ENCODE measurements at regions not wholly inside any gene's neighbourhood (a gene's known extent, or its start where the extent isn't known, plus 50 kb on each side); places are given as distances from the start of the nearest gene placed in this dataset.

DNA sequence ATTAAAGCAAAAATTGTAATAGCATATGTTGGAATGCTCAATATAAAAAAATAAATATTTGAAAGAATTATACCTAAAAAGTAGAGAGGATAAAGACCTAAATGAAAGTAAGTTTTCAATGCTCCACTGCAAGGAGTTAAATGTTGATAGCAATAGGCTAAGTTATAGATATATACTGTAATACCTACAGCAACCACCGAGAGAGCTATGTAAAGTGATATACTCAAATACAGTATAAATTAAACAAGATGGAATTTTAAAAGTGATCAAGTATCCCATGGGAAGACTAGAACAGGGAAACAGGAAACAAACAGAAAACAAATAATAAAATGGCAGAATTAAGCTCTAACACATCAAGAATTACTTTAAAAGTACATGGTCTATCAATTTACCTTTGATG, 73.9 kb downstream of the CASP3 start:
- Histone ChIP-seq H3K4me3 (ENCODE audit: low read length) (no peak overlapping the region), H3K4me1 (ENCODE audit: insufficient read depth, low read length) (peaks cover 8% of the 10 kb centered on the region; the same call in 1 of the 2 replicates), H3K36me3 (ENCODE audit: insufficient read depth, low read length) (no peaks in the 10 kb centered on the region), H3K27me3 (ENCODE audit: insufficient read depth, low read length) (no peaks in the 10 kb centered on the region), H3K9ac (ENCODE audit: low read depth, low read length) (no peak overlapping the region), H3K9me3 (ENCODE audit: insufficient read depth, low read depth, low read length) (no peaks in the 10 kb centered on the region), H3K27ac (ENCODE audit: low read depth, low read length) (no peak overlapping the region)
- no CpG with 5 or more reads among the region's 1 CpG for WGBS

DNA sequence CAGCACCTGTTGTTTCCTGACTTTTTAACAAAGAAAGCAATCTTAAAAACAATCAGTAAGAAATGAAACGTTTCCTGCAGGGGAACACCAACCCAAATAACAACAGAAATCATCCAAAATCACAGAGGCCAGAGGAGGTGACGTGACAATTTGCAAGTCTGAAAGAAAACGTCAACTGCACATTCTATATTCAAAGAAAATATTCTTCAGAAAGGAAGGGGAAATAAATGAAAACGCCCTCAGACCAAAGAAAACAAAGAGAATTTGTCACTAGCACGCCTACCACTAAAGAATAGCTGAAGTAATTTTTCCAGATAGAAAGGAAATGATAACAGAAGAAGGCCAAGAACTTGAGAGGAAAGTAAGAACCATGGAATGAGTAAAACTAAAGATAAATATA, 74.4 kb downstream of the CASP3 start:
- H3K9me3 ChIP-seq (ENCODE audit: insufficient read depth, low read depth, low read length): no peaks in the 10 kb centered on the region
- 93% methylated on average over 4 of the region's 5 CpGs for WGBS

DNA sequence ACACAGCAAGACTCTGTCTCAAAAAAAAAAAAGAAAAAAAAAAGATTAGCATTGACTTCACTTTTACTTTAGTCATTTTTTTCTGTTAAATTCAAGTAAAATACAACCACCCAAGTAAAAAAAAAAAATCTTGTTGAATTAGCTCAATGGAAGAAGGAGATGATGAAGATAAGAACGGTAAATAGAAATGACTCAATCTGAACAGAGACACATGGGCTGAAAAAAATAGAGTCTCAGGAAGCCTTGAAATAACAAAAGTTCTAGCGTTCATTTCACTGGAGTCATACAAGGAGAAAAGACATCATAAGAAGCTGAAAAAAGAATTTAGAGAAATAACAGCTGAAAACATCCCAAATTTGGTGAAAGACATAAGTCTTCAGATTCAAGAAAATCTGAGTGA, 75.5 kb downstream of the CASP3 start:
- Histone ChIP-seq H3K9me3 (ENCODE audit: insufficient read depth, low read depth, low read length) (no peaks in the 10 kb centered on the region), H3K9ac (ENCODE audit: low read depth, low read length) (no peak overlapping the region), H3K36me3 (ENCODE audit: insufficient read depth, low read length) (no peaks in the 10 kb centered on the region), H3K4me1 (ENCODE audit: insufficient read depth, low read length) (peaks cover 8% of the 10 kb centered on the region; the same call in 1 of the 2 replicates), H3K27ac (ENCODE audit: low read depth, low read length) (no peak overlapping the region), H3K4me3 (ENCODE audit: low read length) (no peak overlapping the region), H3K27me3 (ENCODE audit: insufficient read depth, low read length) (no peaks in the 10 kb centered on the region)
- 99% methylated on average over 2 of the region's 2 CpGs for WGBS

More for the DNA sequence above, 74.4 kb downstream of the CASP3 start:
- Histone ChIP-seq H3K4me1 (ENCODE audit: insufficient read depth, low read length) (peaks cover 8% of the 10 kb centered on the region; the same call in 1 of the 2 replicates), H3K4me3 (ENCODE audit: low read length) (no peak overlapping the region), H3K27me3 (ENCODE audit: insufficient read depth, low read length) (no peaks in the 10 kb centered on the region), H3K9ac (ENCODE audit: low read depth, low read length) (no peak overlapping the region), H3K27ac (ENCODE audit: low read depth, low read length) (no peak overlapping the region), H3K36me3 (ENCODE audit: insufficient read depth, low read length) (no peaks in the 10 kb centered on the region)

DNA sequence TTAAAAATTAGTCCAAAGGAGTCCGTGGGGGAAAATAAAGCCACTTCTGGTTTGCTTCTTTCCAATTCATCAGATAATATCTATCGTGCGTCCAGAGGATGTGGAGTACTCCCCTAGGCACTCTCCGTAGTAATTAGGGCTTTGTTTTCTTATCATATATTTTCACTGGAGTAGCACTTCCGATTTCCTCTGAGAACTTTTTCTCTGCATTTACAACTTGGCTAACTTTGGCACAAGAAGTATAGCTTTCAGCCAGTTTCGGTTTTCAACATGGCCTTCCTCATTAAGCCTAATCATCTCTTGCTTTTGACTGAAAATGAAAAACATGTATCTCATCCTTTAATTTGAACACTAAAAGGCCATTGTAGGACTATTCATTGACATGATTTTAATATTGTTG, 80.5 kb downstream of the CASP3 start:
- peaks cover 8% of the 10 kb centered on the region; the same call in 1 of the 2 replicates for H3K4me1 ChIP-seq (ENCODE audit: insufficient read depth, low read length)
- H3K9me3 ChIP-seq (ENCODE audit: insufficient read depth, low read depth, low read length): no peaks in the 10 kb centered on the region
- no peaks in the 10 kb centered on the region for H3K36me3 ChIP-seq (ENCODE audit: insufficient read depth, low read length)
- H3K27me3 ChIP-seq (ENCODE audit: insufficient read depth, low read length): no peaks in the 10 kb centered on the region
- no peak overlapping the region for H3K4me3 ChIP-seq (ENCODE audit: low read length)
- H3K27ac ChIP-seq (ENCODE audit: low read depth, low read length): no peak overlapping the region
- H3K9ac ChIP-seq (ENCODE audit: low read depth, low read length): no peak overlapping the region
- WGBS: 98% methylated on average over 6 of the region's 6 CpGs

DNA sequence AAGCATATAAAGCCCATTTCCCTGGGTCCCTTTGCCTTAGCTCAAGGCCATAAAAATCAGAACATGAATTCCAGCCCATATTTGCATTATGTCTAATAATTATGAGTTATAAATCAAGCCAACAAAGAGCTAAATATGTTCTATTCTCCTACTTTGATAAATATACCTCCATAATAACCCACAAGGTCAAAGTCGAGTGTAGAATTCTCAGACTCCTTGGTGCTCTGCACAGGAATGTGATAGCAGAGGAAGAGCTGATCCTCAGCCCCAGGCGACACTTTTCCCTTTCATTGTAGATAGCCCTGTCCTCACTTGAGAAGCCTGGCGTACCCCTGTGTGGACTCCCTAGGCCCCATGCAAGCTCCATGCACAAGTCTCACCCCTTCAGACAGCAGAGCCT, 85.6 kb downstream of the CASP3 start:
- Histone ChIP-seq H3K9ac (ENCODE audit: low read depth, low read length) (no peak overlapping the region), H3K27me3 (ENCODE audit: insufficient read depth, low read length) (no peaks in the 10 kb centered on the region), H3K27ac (ENCODE audit: low read depth, low read length) (no peak overlapping the region), H3K4me3 (ENCODE audit: low read length) (no peak overlapping the region), H3K36me3 (ENCODE audit: insufficient read depth, low read length) (no peaks in the 10 kb centered on the region), H3K9me3 (ENCODE audit: insufficient read depth, low read depth, low read length) (no peaks in the 10 kb centered on the region), H3K4me1 (ENCODE audit: insufficient read depth, low read length) (no peaks in the 10 kb centered on the region)
- 93% methylated on average over 3 of the region's 3 CpGs for WGBS

DNA sequence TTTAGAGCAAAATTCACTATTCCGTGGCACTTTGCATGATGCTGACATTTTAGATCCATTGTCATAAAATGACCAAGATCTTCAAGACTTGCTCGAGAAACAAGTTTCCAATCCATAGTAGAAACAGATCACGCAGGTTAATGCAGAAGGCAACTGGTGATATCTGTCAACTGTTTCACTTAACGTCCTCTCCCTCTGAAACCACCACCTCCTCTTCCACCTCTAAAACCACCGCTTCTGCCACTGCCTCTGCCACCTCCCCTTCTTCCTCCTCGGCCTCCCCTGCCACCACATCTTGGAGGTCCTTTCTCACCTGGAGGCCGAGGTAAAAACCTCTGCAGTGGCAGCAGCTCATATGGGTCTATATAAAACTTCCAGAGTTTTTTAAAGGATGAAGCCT, 84.6 kb upstream of the IRF2 start:
- Histone ChIP-seq H3K27ac (ENCODE audit: low read depth, low read length) (no peak overlapping the region), H3K4me3 (ENCODE audit: low read length) (no peak overlapping the region), H3K36me3 (ENCODE audit: insufficient read depth, low read length) (no peaks in the 10 kb centered on the region), H3K9me3 (ENCODE audit: insufficient read depth, low read depth, low read length) (no peaks in the 10 kb centered on the region), H3K27me3 (ENCODE audit: insufficient read depth, low read length) (no peaks in the 10 kb centered on the region), H3K9ac (ENCODE audit: low read depth, low read length) (no peak overlapping the region), H3K4me1 (ENCODE audit: insufficient read depth, low read length) (no peaks in the 10 kb centered on the region)
- WGBS: 80% methylated on average over 7 of the region's 7 CpGs

DNA sequence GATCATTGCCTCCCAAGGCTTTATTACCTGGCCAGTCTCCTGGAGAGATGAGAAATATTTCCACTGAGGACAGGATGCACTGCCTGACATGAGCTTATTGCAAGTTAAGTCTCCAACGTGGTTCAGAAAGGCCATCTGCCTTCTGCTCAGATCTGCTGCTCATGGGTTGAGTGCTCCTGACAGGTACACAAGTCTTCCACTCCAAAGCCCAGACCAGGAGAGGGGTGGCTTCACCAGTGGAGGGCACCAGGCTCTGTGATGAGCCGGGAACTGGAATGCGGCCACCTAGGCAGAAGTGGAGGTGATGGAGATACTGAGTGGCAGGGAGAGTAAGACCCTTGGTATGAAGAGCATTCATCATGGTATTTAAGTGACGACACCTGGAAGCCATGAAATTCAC, 79.5 kb upstream of the IRF2 start:
- H3K36me3 ChIP-seq (ENCODE audit: insufficient read depth, low read length): no peaks in the 10 kb centered on the region
- no peak overlapping the region for H3K4me3 ChIP-seq (ENCODE audit: low read length)
- H3K9ac ChIP-seq (ENCODE audit: low read depth, low read length): no peak overlapping the region
- H3K27me3 ChIP-seq (ENCODE audit: insufficient read depth, low read length): no peaks in the 10 kb centered on the region
- WGBS: 90% methylated on average over 4 of the region's 4 CpGs
- H3K27ac ChIP-seq (ENCODE audit: low read depth, low read length): no peak overlapping the region
- peaks cover under 1% of the 10 kb centered on the region; the same call in 1 of the 2 replicates for H3K4me1 ChIP-seq (ENCODE audit: insufficient read depth, low read length)
- H3K9me3 ChIP-seq (ENCODE audit: insufficient read depth, low read depth, low read length): no peaks in the 10 kb centered on the region

DNA sequence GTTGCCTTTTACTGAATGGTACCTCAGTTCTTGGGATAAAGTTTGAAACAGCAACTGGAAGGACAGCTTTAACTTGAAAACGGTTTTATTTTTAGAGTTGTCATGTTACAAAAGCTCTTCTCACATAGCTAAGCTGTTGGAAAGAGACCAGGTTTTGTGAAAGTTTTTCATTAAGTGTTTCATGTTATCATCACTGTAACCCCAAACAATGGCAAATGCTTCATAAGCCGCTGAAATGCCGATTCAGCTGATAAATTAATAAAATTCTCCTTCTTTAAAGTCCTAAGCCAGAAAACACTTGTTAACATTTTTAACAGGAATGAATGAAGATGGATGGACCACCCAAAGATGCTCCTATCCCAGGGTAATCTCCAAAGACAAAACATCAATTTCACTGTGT, 76.1 kb upstream of the IRF2 start:
- 96% methylated on average over 3 of the region's 3 CpGs for WGBS
- Histone ChIP-seq H3K9me3 (ENCODE audit: insufficient read depth, low read depth, low read length) (no peaks in the 10 kb centered on the region), H3K9ac (ENCODE audit: low read depth, low read length) (no peak overlapping the region), H3K4me1 (ENCODE audit: insufficient read depth, low read length) (peaks cover 7% of the 10 kb centered on the region; the same call in 1 of the 2 replicates), H3K4me3 (ENCODE audit: low read length) (no peak overlapping the region), H3K27ac (ENCODE audit: low read depth, low read length) (no peak overlapping the region), H3K27me3 (ENCODE audit: insufficient read depth, low read length) (no peaks in the 10 kb centered on the region), H3K36me3 (ENCODE audit: insufficient read depth, low read length) (no peaks in the 10 kb centered on the region)

DNA sequence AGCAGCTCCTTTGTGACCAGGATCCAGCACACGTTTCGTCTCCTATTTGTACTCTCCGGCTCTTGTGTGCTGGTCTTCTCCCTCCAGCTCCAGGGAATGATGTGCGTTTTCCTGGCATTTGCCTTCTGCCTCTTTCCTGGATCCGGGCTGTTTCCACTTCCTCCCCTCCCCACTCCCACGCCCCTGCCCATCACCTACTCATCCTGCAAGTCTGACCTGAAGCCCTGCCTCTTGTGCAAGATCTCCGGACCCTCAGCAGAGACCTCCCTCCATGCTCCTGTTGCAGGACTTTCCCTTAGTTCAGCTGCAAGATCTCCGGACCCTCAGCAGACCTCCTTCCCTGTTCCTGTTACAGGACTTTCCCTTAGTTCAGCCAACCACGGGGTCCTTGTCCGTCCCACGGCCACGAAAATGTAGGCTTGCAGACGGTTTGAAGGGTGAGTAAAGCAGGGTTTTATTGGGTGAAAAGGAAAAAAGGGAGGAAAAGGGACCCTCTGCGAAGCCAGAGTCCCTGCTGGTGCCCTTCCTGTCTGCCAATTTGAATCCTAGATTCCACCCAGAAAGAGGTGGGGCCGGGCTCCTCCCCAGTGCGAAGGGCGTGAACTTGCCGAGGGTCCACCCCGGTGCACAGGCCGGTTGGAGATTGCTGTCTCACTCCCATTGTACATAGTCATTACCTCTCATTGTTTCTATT, 74.4 kb upstream of the IRF2 start:
- no peak overlapping the region for H3K9ac ChIP-seq (ENCODE audit: low read depth, low read length)

DNA sequence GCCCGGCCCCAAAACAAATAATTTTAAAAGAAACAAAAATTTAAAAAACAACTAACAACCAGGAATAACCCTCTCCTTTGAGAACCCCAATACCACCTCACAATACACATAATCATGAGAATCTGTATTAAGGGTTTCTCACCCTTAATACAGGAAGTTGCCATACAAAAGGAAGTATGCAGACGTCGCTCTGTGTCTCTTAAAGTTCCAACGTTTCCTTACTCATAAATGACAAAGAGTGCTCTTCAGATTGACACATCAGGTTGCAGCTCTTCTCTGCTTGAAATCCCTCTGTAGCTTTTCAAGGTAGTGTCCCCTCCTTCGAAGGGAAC, 73.9 kb upstream of the IRF2 start:
- Histone ChIP-seq H3K4me3 (ENCODE audit: low read length) (peak overlapping the region; percentile 36), H3K27me3 (ENCODE audit: insufficient read depth, low read length) (no peaks in the 10 kb centered on the region), H3K9me3 (ENCODE audit: insufficient read depth, low read depth, low read length) (no peaks in the 10 kb centered on the region), H3K27ac (ENCODE audit: low read depth, low read length) (peak overlapping the region; percentile 28; the same call in 1 of the 2 replicates), H3K36me3 (ENCODE audit: insufficient read depth, low read length) (no peaks in the 10 kb centered on the region), H3K4me1 (ENCODE audit: insufficient read depth, low read length) (peaks cover 7% of the 10 kb centered on the region; the same call in 1 of the 2 replicates), H3K9ac (ENCODE audit: low read depth, low read length) (no peak overlapping the region)
- WGBS: 51% methylated on average over 5 of the region's 5 CpGs

More for the DNA sequence above, 74.4 kb upstream of the IRF2 start:
- Histone ChIP-seq H3K4me3 (ENCODE audit: low read length) (peak overlapping the region; percentile 36), H3K4me1 (ENCODE audit: insufficient read depth, low read length) (peaks cover 7% of the 10 kb centered on the region; the same call in 1 of the 2 replicates), H3K27ac (ENCODE audit: low read depth, low read length) (peak overlapping the region; percentile 28; the same call in 1 of the 2 replicates), H3K36me3 (ENCODE audit: insufficient read depth, low read length) (no peaks in the 10 kb centered on the region), H3K27me3 (ENCODE audit: insufficient read depth, low read length) (no peaks in the 10 kb centered on the region), H3K9me3 (ENCODE audit: insufficient read depth, low read depth, low read length) (no peaks in the 10 kb centered on the region)
- 41% methylated on average over 20 of the region's 20 CpGs for WGBS

DNA sequence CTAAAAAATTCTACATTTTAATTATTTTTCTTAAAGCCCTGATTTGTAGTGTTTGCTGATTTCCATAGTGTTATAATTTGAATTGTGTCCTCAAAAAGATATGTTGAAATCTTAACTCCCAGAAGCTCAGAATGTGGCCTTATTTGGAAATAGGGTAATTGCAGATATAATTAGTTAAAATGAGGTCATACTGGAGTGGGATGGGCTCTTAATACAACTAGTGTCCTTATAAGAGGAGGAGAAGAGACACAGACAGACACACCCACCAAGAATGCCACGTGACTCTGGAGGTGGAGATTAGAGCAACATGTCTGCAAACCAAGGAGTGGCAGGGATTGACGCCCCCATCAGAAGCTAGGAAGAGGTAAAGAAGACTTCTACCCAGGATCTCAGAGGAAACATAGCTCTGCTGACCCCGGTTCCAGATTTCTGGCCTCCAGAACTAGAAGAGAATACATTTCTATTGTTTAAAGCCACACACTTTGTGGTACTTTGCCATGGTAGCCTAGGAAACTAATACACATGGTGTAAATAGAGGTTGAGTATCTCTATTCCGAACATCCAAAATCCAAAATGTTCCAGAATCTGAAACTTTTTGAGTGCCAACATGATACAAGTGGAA, 70.5 kb upstream of the IRF2 start:
- no peaks in the 10 kb centered on the region for H3K9me3 ChIP-seq (ENCODE audit: insufficient read depth, low read depth, low read length)
- 80% methylated on average over 4 of the region's 4 CpGs for WGBS
- H3K27me3 ChIP-seq (ENCODE audit: insufficient read depth, low read length): no peaks in the 10 kb centered on the region
- H3K9ac ChIP-seq (ENCODE audit: low read depth, low read length): no peak overlapping the region
- no peaks in the 10 kb centered on the region for H3K36me3 ChIP-seq (ENCODE audit: insufficient read depth, low read length)
- no peak overlapping the region for H3K27ac ChIP-seq (ENCODE audit: low read depth, low read length)
- H3K4me3 ChIP-seq (ENCODE audit: low read length): no peak overlapping the region
- H3K4me1 ChIP-seq (ENCODE audit: insufficient read depth, low read length): peaks cover 7% of the 10 kb centered on the region; the same call in 1 of the 2 replicates

Data from HUES64 (cell line).